Activated gamma-delta T cell (primary cell): ENCODE measurements at regions not wholly inside any gene's neighbourhood (a gene's known extent, or its start where the extent isn't known, plus 50 kb on each side); places are given as distances from the start of the nearest gene placed in this dataset.
"Not testable (repeated sequence)": the region's sequence is repeated elsewhere in the genome, so short reads cannot be mapped to it uniquely, and the experiment has no call there.

Source experiments
- DNase-seq: peaks from one replicate; lab custom pipeline; 2025; lab: John Stamatoyannopoulos, UW

- DNase-seq: no peak
These were observed 168.0 kb upstream of the CHD6 start for GRCh38 chr20:41786158-41786557.

- no peak for DNase-seq
These were observed 166.2 kb upstream of the CHD6 start for GRCh38 chr20:41784209-41784958.

- no peak for DNase-seq
These were observed 165.4 kb upstream of the CHD6 start for GRCh38 chr20:41783423-41784208.

GRCh38 chr20:41782730-41783406 is 164.7 kb upstream of the CHD6 start:
- no peak for DNase-seq

- DNase-seq: no peak
These were observed 164.1 kb upstream of the CHD6 start for GRCh38 chr20:41782255-41782654.

- DNase-seq: no peak
These were observed 158.2 kb upstream of the CHD6 start for GRCh38 chr20:41776421-41776820.

- DNase-seq: no peak
These were observed 156.1 kb upstream of the CHD6 start for GRCh38 chr20:41774291-41774690.

GRCh38 chr20:41770965-41771364 is 152.8 kb upstream of the CHD6 start:
- no peak for DNase-seq

GRCh38 chr20:41770427-41770826 is 152.2 kb upstream of the CHD6 start:
- no peak for DNase-seq

- no peak for DNase-seq
These were observed 151.4 kb upstream of the CHD6 start for GRCh38 chr20:41769592-41770018.

- DNase-seq: no peak
These were observed 132.0 kb upstream of the CHD6 start for GRCh38 chr20:41750137-41750536.

- no peak for DNase-seq
These were observed 130.8 kb upstream of the CHD6 start for GRCh38 chr20:41748756-41749582.

- no peak for DNase-seq
These were observed 129.9 kb upstream of the CHD6 start for GRCh38 chr20:41748051-41748450.

- no peak for DNase-seq
These were observed 129.0 kb upstream of the CHD6 start for GRCh38 chr20:41747226-41747625.

- DNase-seq: no peak
These were observed 128.5 kb upstream of the CHD6 start for GRCh38 chr20:41746635-41747034.

GRCh38 chr20:41738604-41739206 is 120.5 kb upstream of the CHD6 start:
- DNase-seq: no peak

GRCh38 chr20:41735949-41736348 is 117.8 kb upstream of the CHD6 start:
- DNase-seq: no peak

- no peak for DNase-seq
These were observed 116.3 kb upstream of the CHD6 start for GRCh38 chr20:41734506-41734945.

- DNase-seq: no peak
These were observed 115.0 kb upstream of the CHD6 start for GRCh38 chr20:41733151-41733550.

- not testable (repeated sequence) for DNase-seq
These were observed 113.0 kb upstream of the CHD6 start for GRCh38 chr20:41731198-41731597.

GRCh38 chr20:41727681-41728080 is 109.5 kb upstream of the CHD6 start:
- not testable (repeated sequence) for DNase-seq
